ENCODE measurements at regions not wholly inside any gene's neighbourhood (a gene's known extent, or its start where the extent isn't known, plus 50 kb on each side); places are given as distances from the start of the nearest gene placed in this dataset.

DNA sequence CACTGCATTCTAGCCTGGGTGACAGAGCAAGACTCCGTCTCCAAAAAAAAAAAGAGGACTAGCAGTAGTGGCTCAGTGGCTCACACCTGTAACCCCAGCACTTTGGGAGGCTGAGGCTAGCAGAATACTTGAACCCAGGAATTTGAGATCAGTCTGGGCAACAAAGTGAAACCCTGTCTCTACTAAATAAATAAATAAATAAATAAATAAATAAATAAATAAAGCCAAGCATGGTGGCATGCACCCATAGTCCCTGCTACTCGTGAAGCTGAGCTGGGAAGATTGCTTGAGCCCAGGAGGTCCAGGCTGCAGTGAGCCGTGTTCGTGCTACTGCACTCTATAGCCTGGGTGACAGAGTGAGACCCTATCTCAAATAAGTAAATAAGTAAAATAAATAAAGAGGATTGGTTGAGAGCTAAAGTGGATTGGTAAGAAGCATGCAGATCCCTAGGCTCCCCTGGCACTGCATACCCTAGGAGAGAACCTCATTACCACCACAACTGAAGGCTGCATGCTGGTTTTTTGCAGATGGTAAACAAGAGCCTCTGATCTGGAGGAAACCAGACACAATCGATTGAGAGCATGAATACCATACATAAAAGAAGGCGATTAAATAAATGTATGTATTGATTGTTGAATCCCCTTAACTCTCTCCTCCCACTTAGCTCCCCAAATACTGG, 163.2 kb downstream of the REEP3 start:
- CTCF ChIA-PET (ENCODE audit: low intra/inter-chr PET ratio, low total read pairs): no interaction called here
- H2AFZ ChIP-seq (ENCODE audit: low read length): no peak overlapping the region
- no peak for FAIRE-seq

DNA sequence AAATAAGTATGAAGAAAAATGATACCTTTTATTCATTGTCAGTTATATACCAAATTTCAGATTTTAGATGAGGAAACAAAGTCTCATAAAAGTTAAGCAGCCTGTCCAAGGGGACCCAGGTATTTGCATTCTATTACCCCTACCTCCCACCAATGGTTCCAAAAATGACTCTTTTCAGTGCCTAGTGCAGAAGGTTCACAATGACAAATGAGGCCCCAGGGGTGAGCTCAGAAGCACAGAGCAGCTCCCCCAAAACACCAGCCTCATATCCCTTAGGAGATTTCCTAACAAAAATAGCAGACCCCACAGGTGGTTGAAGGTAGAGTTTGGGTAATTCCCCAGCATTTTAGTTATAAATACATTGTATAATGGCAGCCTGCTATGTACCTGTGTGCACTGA, 168.6 kb downstream of the REEP3 start:
- no peak overlapping the region for H2AFZ ChIP-seq (ENCODE audit: low read length)
- in situ Hi-C loops (cut with HindIII; ENCODE audit: extremely low pct_ligation_motif_present, low pct_unique_long_range_greater_than_20kb) (no loop called here), intact Hi-C loops (cut with micrococcal nuclease; ENCODE audit: unreplicated experiment) (no loop called here)
- H3K9me3 ChIP-seq (ENCODE audit: low read length): no peaks in the 10 kb centered on the region
- no peaks in the 10 kb centered on the region for H3K36me3 ChIP-seq (replicated peaks in 1 of 2; ENCODE audit: control insufficient read depth in 1 of 2, insufficient read depth in 2 of 2, low read length in 2 of 2)
- no peak for ATAC-seq
- no peak overlapping the region for H3K9ac ChIP-seq (ENCODE audit: insufficient read depth, low read depth, low read length)
- ChIA-PET POLR2A (no interaction called here), CTCF (ENCODE audit: low intra/inter-chr PET ratio, low total read pairs) (no interaction called here)
- no peaks in the 10 kb centered on the region for H3K27me3 ChIP-seq (ENCODE audit: control insufficient read depth in 1 of 2, insufficient read depth in 2 of 2, low read length in 2 of 2)
- no peak overlapping the region for H3K4me2 ChIP-seq (ENCODE audit: low read depth, low read length)
- BruUV-seq (replicated peaks): no TSS peak
- FAIRE-seq: no peak
- TF ChIP-seq MTA3 (CRISPR knock-in tag; IDR thresholded peaks at IDR 0.05) (no peak), ZNF878 (CRISPR knock-in tag; IDR thresholded peaks at IDR 0.05) (no peak)
- TF ChIP-seq, protein P1, sequence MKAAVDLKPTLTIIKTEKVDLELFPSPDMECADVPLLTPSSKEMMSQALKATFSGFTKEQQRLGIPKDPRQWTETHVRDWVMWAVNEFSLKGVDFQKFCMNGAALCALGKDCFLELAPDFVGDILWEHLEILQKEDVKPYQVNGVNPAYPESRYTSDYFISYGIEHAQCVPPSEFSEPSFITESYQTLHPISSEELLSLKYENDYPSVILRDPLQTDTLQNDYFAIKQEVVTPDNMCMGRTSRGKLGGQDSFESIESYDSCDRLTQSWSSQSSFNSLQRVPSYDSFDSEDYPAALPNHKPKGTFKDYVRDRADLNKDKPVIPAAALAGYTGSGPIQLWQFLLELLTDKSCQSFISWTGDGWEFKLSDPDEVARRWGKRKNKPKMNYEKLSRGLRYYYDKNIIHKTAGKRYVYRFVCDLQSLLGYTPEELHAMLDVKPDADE (CRISPR knock-in tag; IDR thresholded peaks at IDR 0.05): no peak
- no peak for DNase-seq (ENCODE audit: low spot score)
- no peak overlapping the region for H3K4me3 ChIP-seq (replicated peaks in 1 of 3; ENCODE audit: insufficient read depth in 1 of 3, low read depth in 2 of 3, low read length in 3 of 3)
- no peaks in the 10 kb centered on the region for H3K4me1 ChIP-seq (ENCODE audit: insufficient read depth, low read length)
- H4K20me1 ChIP-seq (ENCODE audit: insufficient read depth, low read length): no peaks in the 10 kb centered on the region
- no peak overlapping the region for H3K27ac ChIP-seq (ENCODE audit: extremely low read length, insufficient read depth, low read length)
- H3K79me2 ChIP-seq (ENCODE audit: insufficient read depth, low read length): no peaks in the 10 kb centered on the region

More for the DNA sequence above, 163.2 kb downstream of the REEP3 start:
- Histone ChIP-seq H3K27me3 (ENCODE audit: control insufficient read depth in 1 of 2, insufficient read depth in 2 of 2, low read length in 2 of 2) (no peaks in the 10 kb centered on the region), H3K27ac (ENCODE audit: extremely low read length, insufficient read depth, low read length) (no peak overlapping the region), H4K20me1 (ENCODE audit: insufficient read depth, low read length) (no peaks in the 10 kb centered on the region), H3K9me3 (ENCODE audit: low read length) (no peaks in the 10 kb centered on the region), H3K9ac (ENCODE audit: insufficient read depth, low read depth, low read length) (no peak overlapping the region), H3K4me2 (ENCODE audit: low read depth, low read length) (no peak overlapping the region), H3K4me1 (ENCODE audit: insufficient read depth, low read length) (no peaks in the 10 kb centered on the region), H3K36me3 (replicated peaks in 1 of 2; ENCODE audit: control insufficient read depth in 1 of 2, insufficient read depth in 2 of 2, low read length in 2 of 2) (no peaks in the 10 kb centered on the region), H3K4me3 (replicated peaks in 1 of 3; ENCODE audit: insufficient read depth in 1 of 3, low read depth in 2 of 3, low read length in 3 of 3) (no peak overlapping the region), H3K79me2 (ENCODE audit: insufficient read depth, low read length) (no peaks in the 10 kb centered on the region)
- intact Hi-C loops (cut with micrococcal nuclease; ENCODE audit: unreplicated experiment) (loop anchor here (1.0 kb wide), 1 partner anchor 13 kb away; no protein-coding TSS in a partner anchor), in situ Hi-C loops (cut with HindIII; ENCODE audit: extremely low pct_ligation_motif_present, low pct_unique_long_range_greater_than_20kb) (no loop called here)
- DNase-seq (ENCODE audit: low spot score) (no peak), ATAC-seq (no peak)
- 71% methylated on average over 6 of the region's 6 CpGs for WGBS (ENCODE audit: low lambda C conversion rate)
- POLR2A ChIA-PET: no interaction called here
- TF ChIP-seq GPN1 (CRISPR knock-in tag; IDR thresholded peaks at IDR 0.05; ENCODE audit: borderline replicate concordance) (no peak), SOX13 (IDR thresholded peaks at IDR 0.05) (no peak), SOX13 (CRISPR knock-in tag; conservative IDR thresholded peaks at IDR 0.05 in 1 of 2, IDR thresholded peaks at IDR 0.05 in 1 of 2) (no peak), NAIF1 (CRISPR knock-in tag; IDR thresholded peaks at IDR 0.05; ENCODE audit: borderline replicate concordance) (no peak), SSRP1 (CRISPR knock-in tag; IDR thresholded peaks at IDR 0.05) (no peak), ZNF660 (CRISPR knock-in tag; IDR thresholded peaks at IDR 0.05; ENCODE audit: borderline replicate concordance, low read depth) (no peak), MAFG (CRISPR knock-in tag; IDR thresholded peaks at IDR 0.05) (no peak), SMAD1 (CRISPR knock-in tag; IDR thresholded peaks at IDR 0.05; ENCODE audit: borderline replicate concordance, low read depth) (no peak), SCMH1 (CRISPR knock-in tag; IDR thresholded peaks at IDR 0.05; ENCODE audit: borderline replicate concordance) (no peak)
- no TSS peak for BruUV-seq (replicated peaks)

All from HepG2 (cell line).